BLaER1 treated with 17β-estradiol and CSF1 and Interleukin-3, amounts not matched to agents 10 nM and 100 nM (cell line): ENCODE measurements at regions not wholly inside any gene's neighbourhood (a gene's known extent, or its start where the extent isn't known, plus 50 kb on each side); places are given as distances from the start of the nearest gene placed in this dataset.

ENCODE experiments used
- H3K27ac ChIP-seq, 11 experiments: shearing (Covaris generic); formaldehyde crosslinking; 2 replicates each; pipeline ENCODE4 v1.8.1; 2022
- H3K27me3 ChIP-seq, 11 experiments: shearing (Covaris generic); formaldehyde crosslinking; 2 replicates each; pipeline ENCODE4 v1.8.1; 2022
- H3K36me3 ChIP-seq, 11 experiments: shearing (Covaris generic); formaldehyde crosslinking; 2 replicates each; pipeline ENCODE4 v1.8.1; 2022
- H3K4me1 ChIP-seq, 10 experiments: shearing (Covaris generic); formaldehyde crosslinking; 2 replicates each; pipeline ENCODE4 v1.8.1; 2022
- H3K4me2 ChIP-seq, 11 experiments: shearing (Covaris generic); formaldehyde crosslinking; 2 replicates each; pipeline ENCODE4 v1.8.1; 2022
- H3K4me3 ChIP-seq, 10 experiments: shearing (Covaris generic); formaldehyde crosslinking; 2 replicates each; pipeline ENCODE4 v1.8.1; 2022
- H3K9ac ChIP-seq, 11 experiments: shearing (Covaris generic); formaldehyde crosslinking; 2 replicates each; pipeline ENCODE4 v1.8.1; 2022
- H3K9me3 ChIP-seq, 11 experiments: shearing (Covaris generic); formaldehyde crosslinking; replicated peaks in 1 of 11; 2 replicates each; pipeline ENCODE4 v1.8.1; 2022
- H4K20me1 ChIP-seq, 11 experiments: shearing (Covaris generic); formaldehyde crosslinking; 2 replicates each; pipeline ENCODE4 v1.8.1; 2022
- Cebpa-rat ChIP-seq, 11 experiments: shearing (Covaris generic); IDR thresholded peaks; 2 replicates each; pipeline ENCODE4 v1.8.1; 2022

DNA sequence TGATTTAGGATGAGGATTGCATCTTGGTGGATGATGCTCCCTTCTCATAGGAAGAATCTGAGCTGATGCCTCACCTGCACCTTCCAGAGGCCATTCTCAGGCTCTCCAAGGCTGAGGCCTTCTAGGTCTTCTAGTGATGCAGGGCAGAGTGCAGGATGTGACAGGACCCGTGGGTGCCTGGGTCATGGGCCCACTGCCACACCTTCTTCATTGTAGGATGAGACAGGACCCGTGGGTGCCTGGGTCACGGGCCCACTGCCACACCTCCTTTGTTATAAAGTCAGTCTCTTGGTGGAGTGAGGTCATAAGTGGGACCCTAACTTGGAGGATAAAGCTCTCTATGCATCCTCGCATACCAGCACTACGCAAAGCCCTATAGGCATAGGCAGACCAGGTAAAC is 109.9 kb upstream of the TCERG1L start:
- no peak overlapping the region for H3K9ac ChIP-seq
- H3K4me2 ChIP-seq = peak overlapping the region in 5 of 11 experiments; percentile 48 to 71 (median 59); a peak in 7 of 22 replicates
- H3K27ac ChIP-seq = no peak overlapping the region
- no peaks in the 10 kb centered on the region for H4K20me1 ChIP-seq
- no peaks in the 10 kb centered on the region for H3K36me3 ChIP-seq
- TF ChIP-seq Cebpa-rat (IDR thresholded peaks at IDR 0.05) = no peak
- no peak overlapping the region for H3K4me3 ChIP-seq
- H3K9me3 ChIP-seq = peaks cover 6 to 14% (median 10%) of the 10 kb centered on the region in 11 experiments; a peak in 15 of 22 replicates
- H3K27me3 ChIP-seq = no peaks in the 10 kb centered on the region
- H3K4me1 ChIP-seq = peaks cover 4 to 62% (median 42%) of the 10 kb centered on the region in 10 experiments; a peak in 18 of 20 replicates

DNA sequence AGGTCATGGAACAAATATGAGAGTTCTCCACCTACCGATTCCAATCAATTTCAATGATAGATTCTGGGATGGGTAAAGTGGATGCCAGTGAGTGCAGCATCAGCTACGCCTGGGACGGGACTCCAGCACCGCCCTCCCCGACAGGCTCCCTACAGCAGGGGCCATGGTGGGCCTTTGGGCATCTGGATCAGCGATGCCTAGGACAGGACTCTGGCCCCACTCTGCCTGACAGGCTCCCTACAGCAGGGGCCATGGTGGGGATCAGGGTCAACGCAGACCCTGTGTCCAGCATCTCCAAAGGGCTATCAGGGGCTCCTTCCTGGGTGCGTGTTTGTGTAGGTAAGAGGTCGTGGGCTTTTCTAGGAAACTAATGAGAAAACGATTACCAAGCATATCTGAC is 111.2 kb upstream of the TCERG1L start:
- Histone ChIP-seq H3K27ac (no peak overlapping the region), H3K36me3 (no peaks in the 10 kb centered on the region), H3K9me3 (peaks cover 0 to under 1% (median 0%) of the 10 kb centered on the region in 11 experiments; a peak in 1 of 22 replicates), H3K27me3 (no peaks in the 10 kb centered on the region), H3K4me1 (peaks cover 4 to 69% (median 42%) of the 10 kb centered on the region in 10 experiments; a peak in 18 of 20 replicates), H3K9ac (no peak overlapping the region), H3K4me3 (no peak overlapping the region), H4K20me1 (no peaks in the 10 kb centered on the region), H3K4me2 (no peak overlapping the region)
- no peak for TF ChIP-seq Cebpa-rat (IDR thresholded peaks at IDR 0.05)

- no peaks in the 10 kb centered on the region for H3K9me3 ChIP-seq
- peaks cover 4 to 60% (median 35%) of the 10 kb centered on the region in 10 experiments; a peak in 18 of 20 replicates for H3K4me1 ChIP-seq
Measured at GRCh38 chr10:131424053-131424452, 112.5 kb upstream of the TCERG1L start.

DNA sequence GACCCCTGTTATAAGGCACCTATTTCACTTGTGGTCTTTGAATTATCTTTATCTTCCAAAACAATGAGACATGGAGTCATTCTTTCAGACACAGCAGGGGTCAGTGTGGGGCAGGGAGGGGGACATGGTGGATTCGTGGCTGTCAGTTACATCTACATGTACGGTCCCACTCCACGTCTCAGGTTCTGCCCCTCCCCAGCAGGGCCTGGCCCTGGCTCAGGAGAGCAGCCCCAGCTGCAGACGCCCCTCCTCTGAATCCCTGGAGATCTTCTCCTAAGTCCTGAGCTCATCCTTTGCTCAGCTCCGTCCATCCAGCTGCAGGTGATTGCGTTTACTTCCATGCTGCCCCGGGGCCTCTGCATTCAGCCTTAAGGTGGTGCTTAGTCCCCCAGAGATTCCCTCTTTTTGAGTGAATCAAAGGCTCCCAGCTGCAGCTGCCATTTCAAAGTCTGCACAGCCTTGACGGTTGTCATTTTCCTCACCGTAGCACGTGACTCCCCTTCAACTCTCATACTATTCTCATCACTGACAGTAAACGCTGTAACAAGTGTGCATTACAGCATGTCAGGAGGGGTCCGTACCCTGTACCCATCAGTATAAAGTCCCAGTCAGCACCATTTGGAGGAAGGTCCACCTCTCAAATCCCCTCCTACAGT is 113.4 kb upstream of the TCERG1L start:
- Histone ChIP-seq H3K4me2 (peak overlapping the region in 9 of 11 experiments; percentile 2 to 79 (median 50); a peak in 15 of 22 replicates), H3K4me3 (no peak overlapping the region), H3K9ac (no peak overlapping the region), H3K36me3 (no peaks in the 10 kb centered on the region), H3K9me3 (no peaks in the 10 kb centered on the region), H4K20me1 (no peaks in the 10 kb centered on the region), H3K27ac (no peak overlapping the region), H3K27me3 (no peaks in the 10 kb centered on the region), H3K4me1 (peaks cover 4 to 61% (median 30%) of the 10 kb centered on the region in 10 experiments; a peak in 17 of 20 replicates)
- no peak for TF ChIP-seq Cebpa-rat (IDR thresholded peaks at IDR 0.05)

More at GRCh38 chr10:131424053-131424452, 112.5 kb upstream of the TCERG1L start:
- Histone ChIP-seq H3K27me3 (no peaks in the 10 kb centered on the region), H3K27ac (no peak overlapping the region), H3K9ac (no peak overlapping the region), H4K20me1 (no peaks in the 10 kb centered on the region), H3K36me3 (no peaks in the 10 kb centered on the region), H3K4me3 (no peak overlapping the region), H3K4me2 (peak overlapping the region in 6 of 11 experiments; percentile 39 to 79 (median 75); a peak in 7 of 22 replicates)
- TF ChIP-seq Cebpa-rat (IDR thresholded peaks at IDR 0.05) = no peak

GRCh38 chr10:131425752-131426533 is 114.4 kb upstream of the TCERG1L start:
- Histone ChIP-seq H3K4me2 (peak overlapping the region in 8 of 11 experiments; percentile 39 to 79 (median 62); a peak in 14 of 22 replicates), H3K9me3 (no peaks in the 10 kb centered on the region), H4K20me1 (no peaks in the 10 kb centered on the region), H3K9ac (no peak overlapping the region), H3K36me3 (no peaks in the 10 kb centered on the region), H3K27me3 (no peaks in the 10 kb centered on the region), H3K4me1 (peaks cover 0 to 54% (median 22%) of the 10 kb centered on the region in 10 experiments; a peak in 13 of 20 replicates), H3K27ac (no peak overlapping the region), H3K4me3 (no peak overlapping the region)
- no peak for TF ChIP-seq Cebpa-rat (IDR thresholded peaks at IDR 0.05)

GRCh38 chr10:131426534-131426898 is 115.0 kb upstream of the TCERG1L start:
- Histone ChIP-seq H3K4me2 (peak overlapping the region in 6 of 11 experiments; percentile 20 to 79 (median 75); a peak in 9 of 22 replicates), H4K20me1 (no peaks in the 10 kb centered on the region), H3K9me3 (no peaks in the 10 kb centered on the region), H3K27ac (no peak overlapping the region), H3K4me1 (peaks cover 0 to 50% (median 24%) of the 10 kb centered on the region in 10 experiments; a peak in 13 of 20 replicates), H3K36me3 (no peaks in the 10 kb centered on the region), H3K27me3 (no peaks in the 10 kb centered on the region), H3K4me3 (no peak overlapping the region), H3K9ac (no peak overlapping the region)
- no peak for TF ChIP-seq Cebpa-rat (IDR thresholded peaks at IDR 0.05)

DNA sequence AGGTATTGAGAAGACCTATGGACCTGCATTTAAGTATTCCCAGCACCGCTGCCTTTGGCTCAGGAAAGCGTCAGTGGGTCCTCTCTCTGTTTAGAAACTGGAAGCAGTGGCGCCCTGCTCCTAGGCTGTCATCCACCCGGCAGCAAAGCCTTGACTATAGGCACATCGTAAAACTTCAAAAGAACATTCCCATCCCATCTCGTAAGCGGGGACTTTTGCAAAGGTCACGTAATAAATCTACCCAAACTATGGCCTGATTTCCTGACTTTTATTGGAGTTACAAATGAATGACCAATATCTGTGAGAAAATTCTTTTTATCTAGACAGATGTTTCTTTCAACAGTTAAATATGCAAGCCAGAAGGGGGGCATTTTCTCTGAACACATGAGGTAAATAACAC is 115.8 kb upstream of the TCERG1L start:
- no peak for TF ChIP-seq Cebpa-rat (IDR thresholded peaks at IDR 0.05)
- no peak overlapping the region for H3K9ac ChIP-seq
- no peaks in the 10 kb centered on the region for H3K27me3 ChIP-seq
- H3K4me2 ChIP-seq = no peak overlapping the region
- peaks cover 0 to 51% (median 24%) of the 10 kb centered on the region in 10 experiments; a peak in 13 of 20 replicates for H3K4me1 ChIP-seq
- no peaks in the 10 kb centered on the region for H3K36me3 ChIP-seq
- no peaks in the 10 kb centered on the region for H3K9me3 ChIP-seq
- no peak overlapping the region for H3K27ac ChIP-seq
- H3K4me3 ChIP-seq = no peak overlapping the region
- no peaks in the 10 kb centered on the region; a peak in 2 of 22 replicates for H4K20me1 ChIP-seq

DNA sequence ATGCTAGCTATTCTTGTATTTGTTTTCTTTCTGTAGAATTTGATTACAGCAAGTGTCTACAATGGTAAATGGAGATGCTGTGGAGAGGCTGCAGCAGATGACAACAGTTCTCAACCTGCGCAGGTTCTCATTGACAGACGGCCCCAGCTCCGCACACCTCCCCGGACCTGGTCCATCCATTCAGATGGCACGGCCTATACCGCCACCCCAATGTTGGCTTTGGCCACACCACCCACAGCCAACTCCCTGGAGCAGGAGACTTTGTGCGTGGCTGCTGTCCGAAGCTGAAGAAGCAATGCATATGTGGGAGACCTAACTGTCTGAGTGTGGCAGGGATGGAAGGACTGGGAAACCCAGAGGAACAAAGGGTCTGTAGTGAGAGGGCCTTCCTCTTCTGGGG is 116.4 kb upstream of the TCERG1L start:
- H3K27ac ChIP-seq = no peak overlapping the region
- no peak overlapping the region for H3K4me2 ChIP-seq
- H3K9ac ChIP-seq = no peak overlapping the region
- TF ChIP-seq Cebpa-rat (IDR thresholded peaks at IDR 0.05) = no peak
- no peaks in the 10 kb centered on the region; a peak in 2 of 22 replicates for H4K20me1 ChIP-seq
- peaks cover 0 to 51% (median 24%) of the 10 kb centered on the region in 10 experiments; a peak in 13 of 20 replicates for H3K4me1 ChIP-seq
- no peak overlapping the region for H3K4me3 ChIP-seq
- no peaks in the 10 kb centered on the region for H3K36me3 ChIP-seq
- H3K9me3 ChIP-seq = no peaks in the 10 kb centered on the region
- H3K27me3 ChIP-seq = no peaks in the 10 kb centered on the region

GRCh38 chr10:131429141-131429540 is 117.6 kb upstream of the TCERG1L start:
- Histone ChIP-seq H3K9me3 (no peaks in the 10 kb centered on the region), H3K9ac (no peak overlapping the region), H3K4me3 (no peak overlapping the region), H3K27me3 (no peaks in the 10 kb centered on the region), H3K4me2 (peak overlapping the region in 3 of 11 experiments; percentile 4 to 24 (median 13); a peak in 3 of 22 replicates), H3K36me3 (no peaks in the 10 kb centered on the region), H3K27ac (no peak overlapping the region), H3K4me1 (peaks cover 0 to 45% (median 21%) of the 10 kb centered on the region in 10 experiments; a peak in 13 of 20 replicates), H4K20me1 (no peaks in the 10 kb centered on the region; a peak in 2 of 22 replicates)
- TF ChIP-seq Cebpa-rat (IDR thresholded peaks at IDR 0.05) = no peak
